Caco-2 (cell line): ENCODE measurements at regions not wholly inside any gene's neighbourhood (a gene's known extent, or its start where the extent isn't known, plus 50 kb on each side); places are given as distances from the start of the nearest gene placed in this dataset.
A peak's percentile ranks its signal among the peaks of the same experiment; 100 is the strongest.

Experiments used
- BruUV-seq: library from RNA; stranded (reverse); fragments of 400-500 nt; replicated peaks from 2 replicates; lab custom pipeline; 2021; lab: Mats Ljungman, UMichigan
- CTCF ChIA-PET: fragments of 300-600 bp; sonication (Branson Sonifier 250); formaldehyde crosslinking; loops from one replicate; lab custom pipeline; 2022; ENCODE audit warnings: antibody characterized with exemption; lab: Charles Lee
- POLR2A ChIA-PET: fragments of 300-600 bp; sonication (Branson Sonifier 250); formaldehyde crosslinking; loops from one replicate; lab custom pipeline; 2022; ENCODE audit warnings: antibody characterized with exemption; lab: Charles Lee
- DNase-seq, 2 experiments: peaks; one replicate each; pipeline versions ENCODE4 v3.0.0 to v3.0.0-alpha.2; 2020 to 2022
- H3K27me3 ChIP-seq: replicated peaks from 2 replicates; pipeline ENCODE4 v1.6.0; 2011; ENCODE audit warnings: low read length; ENCODE audit not compliant: control insufficient read depth, insufficient read depth
- H3K36me3 ChIP-seq: 2 replicates; pipeline ENCODE4 v1.5.1; 2011; ENCODE audit warnings: low read length; ENCODE audit not compliant: control insufficient read depth, insufficient read depth
- H3K4me1 ChIP-seq: fragments of 250-450 bp; sonication (Bioruptor Pico); 2 replicates; pipeline ENCODE4 v1.5.1; 2020; ENCODE audit warnings: mild to moderate bottlenecking
- H3K4me3 ChIP-seq: 2 replicates; pipeline ENCODE4 v1.5.1; 2011; ENCODE audit warnings: low read depth, mild to moderate bottlenecking, control low read depth, low read length
- H3K9me3 ChIP-seq: fragments of 250-450 bp; sonication (Bioruptor Pico); 2 replicates; pipeline ENCODE4 v1.5.1; 2020; ENCODE audit warnings: mild to moderate bottlenecking, moderate library complexity
- H3K27ac Mint-ChIP-seq: one replicate; pipeline ENCODE4 v1.8.0; 2022; ENCODE audit warnings: mixed read lengths; ENCODE audit not compliant: unreplicated experiment
- H3K27me3 Mint-ChIP-seq: one replicate; pipeline ENCODE4 v1.8.0; 2022; ENCODE audit warnings: mixed read lengths; ENCODE audit not compliant: insufficient read depth, unreplicated experiment
- H3K36me3 Mint-ChIP-seq: one replicate; pipeline ENCODE4 v1.8.0; 2022; ENCODE audit warnings: mild to moderate bottlenecking, mixed read lengths; ENCODE audit not compliant: insufficient read depth, unreplicated experiment
- H3K4me1 Mint-ChIP-seq: one replicate; pipeline ENCODE4 v1.8.0; 2022; ENCODE audit warnings: low read depth, mixed read lengths; ENCODE audit not compliant: unreplicated experiment
- H3K4me3 Mint-ChIP-seq: one replicate; pipeline ENCODE4 v1.8.0; 2022; ENCODE audit warnings: mild to moderate bottlenecking, moderate library complexity, mixed read lengths; ENCODE audit not compliant: unreplicated experiment
- H3K9me3 Mint-ChIP-seq: one replicate; pipeline ENCODE4 v1.8.0; 2022; ENCODE audit warnings: mixed read lengths; ENCODE audit not compliant: unreplicated experiment
- intact Hi-C: fragments of 100-400 bp; cut with micrococcal nuclease; formaldehyde crosslinking; loops from one replicate; pipeline ENCODE4 v1.10.0; 2022; ENCODE audit not compliant: unreplicated experiment
- TF ChIP-seq, protein P1 (sequence below), 2 experiments: fragments of 200-600 bp in 1 of 2; IDR thresholded peaks; 1 replicate in 1 of 2; 2 replicates in 1 of 2; pipeline versions ENCODE4 v1.5.1 to v1.8.0; 2011 to 2022; ENCODE audit warnings: antibody characterized with exemption in 1 of 2, control low read depth in 1 of 2, inconsistent platforms in 1 of 2, low read depth in 1 of 2, low read length in 1 of 2, mild to moderate bottlenecking in 1 of 2, moderate library complexity in 1 of 2; ENCODE audit not compliant: insufficient read depth in 1 of 2, severe bottlenecking in 1 of 2, unreplicated experiment in 1 of 2

DNA sequence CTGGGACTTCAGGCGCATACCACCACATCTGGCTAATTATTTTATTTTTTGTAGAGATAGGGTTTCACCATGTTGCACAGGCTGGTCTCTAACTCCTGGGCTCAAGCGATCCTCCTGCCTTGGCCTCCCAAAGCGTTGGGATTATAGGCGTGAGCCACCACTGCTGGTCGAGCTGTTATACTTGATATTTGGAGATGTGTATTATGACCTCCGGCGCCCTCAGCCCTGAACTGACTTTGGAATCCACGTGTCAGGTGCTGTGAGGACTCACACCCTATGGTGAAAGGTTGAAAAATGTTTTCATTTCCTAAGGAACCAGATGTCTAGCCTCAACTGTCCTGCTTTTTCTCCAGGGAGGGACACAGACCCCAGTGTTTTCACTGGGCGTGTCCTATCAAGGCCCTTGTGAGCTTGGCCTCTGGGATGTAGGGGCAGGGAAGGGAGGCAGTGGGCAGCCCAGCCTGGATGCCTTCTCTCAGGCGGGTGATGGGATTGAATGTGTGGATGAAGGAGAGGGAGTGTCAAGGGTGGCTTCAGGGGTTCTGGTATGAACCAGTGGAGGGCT is 56.4 kb upstream of the HAAO start:
- no peaks in the 10 kb centered on the region for H3K9me3 ChIP-seq
- Mint-ChIP-seq H3K4me1 (peaks cover under 1% of the 10 kb centered on the region), H3K9me3 (no peaks in the 10 kb centered on the region), H3K4me3 (no peak overlapping the region), H3K27ac (no peak overlapping the region), H3K36me3 (no peaks in the 10 kb centered on the region), H3K27me3 (no peaks in the 10 kb centered on the region)
- H3K4me3 ChIP-seq: no peak overlapping the region
- TF ChIP-seq, protein P1, sequence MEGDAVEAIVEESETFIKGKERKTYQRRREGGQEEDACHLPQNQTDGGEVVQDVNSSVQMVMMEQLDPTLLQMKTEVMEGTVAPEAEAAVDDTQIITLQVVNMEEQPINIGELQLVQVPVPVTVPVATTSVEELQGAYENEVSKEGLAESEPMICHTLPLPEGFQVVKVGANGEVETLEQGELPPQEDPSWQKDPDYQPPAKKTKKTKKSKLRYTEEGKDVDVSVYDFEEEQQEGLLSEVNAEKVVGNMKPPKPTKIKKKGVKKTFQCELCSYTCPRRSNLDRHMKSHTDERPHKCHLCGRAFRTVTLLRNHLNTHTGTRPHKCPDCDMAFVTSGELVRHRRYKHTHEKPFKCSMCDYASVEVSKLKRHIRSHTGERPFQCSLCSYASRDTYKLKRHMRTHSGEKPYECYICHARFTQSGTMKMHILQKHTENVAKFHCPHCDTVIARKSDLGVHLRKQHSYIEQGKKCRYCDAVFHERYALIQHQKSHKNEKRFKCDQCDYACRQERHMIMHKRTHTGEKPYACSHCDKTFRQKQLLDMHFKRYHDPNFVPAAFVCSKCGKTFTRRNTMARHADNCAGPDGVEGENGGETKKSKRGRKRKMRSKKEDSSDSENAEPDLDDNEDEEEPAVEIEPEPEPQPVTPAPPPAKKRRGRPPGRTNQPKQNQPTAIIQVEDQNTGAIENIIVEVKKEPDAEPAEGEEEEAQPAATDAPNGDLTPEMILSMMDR (IDR thresholded peaks at IDR 0.05; ENCODE audit: insufficient read depth in 1 of 2, low read depth in 1 of 2, low read length in 1 of 2, severe bottlenecking in 1 of 2, unreplicated experiment in 1 of 2): no peak
- intact Hi-C loops: no loop called here
- peak in 1 of 2 experiments; percentile 22 for DNase-seq
- H3K36me3 ChIP-seq: no peaks in the 10 kb centered on the region
- ChIA-PET CTCF (no interaction called here), POLR2A (no interaction called here)
- no peaks in the 10 kb centered on the region for H3K4me1 ChIP-seq
- no peaks in the 10 kb centered on the region for H3K27me3 ChIP-seq
- BruUV-seq: no TSS peak

DNA sequence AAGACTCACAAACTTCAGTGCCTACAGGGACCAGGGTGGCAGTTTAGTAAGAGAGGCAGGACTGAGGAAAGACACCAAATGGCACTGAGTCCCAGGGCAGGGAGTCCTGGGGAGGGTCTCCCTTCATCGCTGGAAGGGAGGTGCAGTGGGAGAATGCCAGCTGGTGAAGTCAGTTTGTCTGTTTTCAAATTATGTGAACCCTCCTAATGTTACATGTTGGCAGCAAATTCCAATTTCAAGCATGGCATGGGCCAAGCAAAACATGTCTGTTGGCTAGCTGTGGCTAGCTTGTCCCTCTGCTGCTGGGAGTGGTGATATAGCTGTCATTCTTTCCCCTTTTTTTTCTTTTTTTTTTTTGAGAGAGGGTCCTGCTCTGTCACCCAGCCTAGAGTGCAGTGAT is 55.9 kb upstream of the HAAO start:
- intact Hi-C loops: no loop called here
- no TSS peak for BruUV-seq
- no peaks in the 10 kb centered on the region for H3K36me3 Mint-ChIP-seq

DNA sequence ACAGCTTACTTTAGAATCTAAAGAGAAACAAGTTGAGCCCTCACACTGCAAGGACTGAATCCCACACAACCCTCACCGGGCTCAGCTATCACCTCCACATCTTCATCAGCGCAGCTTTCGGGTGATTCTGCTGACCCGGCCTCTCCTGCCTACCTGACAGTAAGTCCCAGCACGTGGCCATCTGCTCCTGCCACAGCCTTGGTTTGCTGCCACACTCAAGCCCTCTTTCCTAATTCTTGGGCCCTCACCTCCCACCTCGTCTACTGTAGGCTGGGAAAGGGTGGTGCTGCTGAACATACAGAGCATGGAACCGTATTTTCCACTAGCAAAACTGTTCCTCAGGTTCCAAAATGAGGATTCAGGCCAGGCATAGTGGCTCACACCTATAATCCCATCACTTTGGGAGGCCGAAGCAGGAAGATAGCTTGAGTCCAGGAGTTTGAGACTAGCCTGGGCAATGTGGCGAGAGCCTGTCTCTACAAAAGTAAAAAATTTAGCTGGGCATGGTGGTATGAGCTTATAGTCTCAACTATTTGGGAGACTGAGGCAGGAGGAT is 55.3 kb upstream of the HAAO start:
- Mint-ChIP-seq H3K4me3 (no peak overlapping the region), H3K4me1 (peaks cover 7% of the 10 kb centered on the region), H3K27ac (no peak overlapping the region), H3K36me3 (no peaks in the 10 kb centered on the region), H3K27me3 (no peaks in the 10 kb centered on the region), H3K9me3 (no peaks in the 10 kb centered on the region)
- Histone ChIP-seq H3K4me1 (peaks cover 5% of the 10 kb centered on the region; the same call in 1 of the 2 replicates), H3K36me3 (no peaks in the 10 kb centered on the region), H3K9me3 (no peaks in the 10 kb centered on the region), H3K4me3 (no peak overlapping the region), H3K27me3 (no peaks in the 10 kb centered on the region)
- ChIA-PET POLR2A (no interaction called here), CTCF (no interaction called here)
- intact Hi-C loops: no loop called here
- DNase-seq: no peak
- TF ChIP-seq, protein P1 (IDR thresholded peaks at IDR 0.05; ENCODE audit: insufficient read depth in 1 of 2, low read depth in 1 of 2, low read length in 1 of 2, severe bottlenecking in 1 of 2, unreplicated experiment in 1 of 2): no peak
- no TSS peak for BruUV-seq

More for the DNA sequence above, 55.9 kb upstream of the HAAO start:
- Histone ChIP-seq H3K4me1 (peaks cover 3% of the 10 kb centered on the region; the same call in 1 of the 2 replicates), H3K4me3 (no peak overlapping the region), H3K36me3 (no peaks in the 10 kb centered on the region), H3K27me3 (no peaks in the 10 kb centered on the region), H3K9me3 (no peaks in the 10 kb centered on the region)
- DNase-seq: peak in 1 of 2 experiments; percentile 13
- H3K9me3 Mint-ChIP-seq: no peaks in the 10 kb centered on the region
- POLR2A ChIA-PET: no interaction called here
- CTCF ChIA-PET: no interaction called here
- TF ChIP-seq, protein P1 (IDR thresholded peaks at IDR 0.05; ENCODE audit: insufficient read depth in 1 of 2, low read depth in 1 of 2, low read length in 1 of 2, severe bottlenecking in 1 of 2, unreplicated experiment in 1 of 2): no peak
- H3K4me3 Mint-ChIP-seq: no peak overlapping the region
- no peaks in the 10 kb centered on the region for H3K27me3 Mint-ChIP-seq
- no peak overlapping the region for H3K27ac Mint-ChIP-seq
- peaks cover 6% of the 10 kb centered on the region for H3K4me1 Mint-ChIP-seq
